HL-60 (cell line): ENCODE measurements at regions not wholly inside any gene's neighbourhood (a gene's known extent, or its start where the extent isn't known, plus 50 kb on each side); places are given as distances from the start of the nearest gene placed in this dataset.

Experiments
- DNase-seq, 2 experiments: peaks; one replicate each; pipeline ENCODE4 v3.0.0-alpha.2; 2010 to 2020; ENCODE audit warnings: low read depth in 1 of 2, low spot score in 1 of 2
- H3K27ac ChIP-seq: fragments of 250-450 bp; sonication (Bioruptor Pico); replicated peaks from 2 replicates; pipeline ENCODE4 v1.5.1; 2020; ENCODE audit warnings: mild to moderate bottlenecking, moderate library complexity
- H3K27me3 ChIP-seq: fragments of 250-450 bp; sonication (Bioruptor Pico); 2 replicates; pipeline ENCODE4 v1.5.1; 2021; ENCODE audit warnings: mild to moderate bottlenecking, moderate library complexity; ENCODE audit not compliant: insufficient read depth, poor library complexity, severe bottlenecking
- H3K4me3 ChIP-seq: replicated peaks from 2 replicates; pipeline ENCODE4 v1.5.1; 2011; ENCODE audit warnings: mild to moderate bottlenecking, control low read depth, low read length; ENCODE audit not compliant: insufficient read depth
- CTCF ChIP-seq: IDR thresholded peaks from one replicate; pipeline ENCODE4 v1.5.1; 2011; ENCODE audit warnings: low read length, control low read depth, inconsistent platforms; ENCODE audit not compliant: insufficient read depth
- GABPA ChIP-seq: IDR thresholded peaks from 2 replicates; pipeline ENCODE4 v1.6.1; 2012; ENCODE audit warnings: low read depth
- POLR2AphosphoS5 ChIP-seq: IDR thresholded peaks from 2 replicates; pipeline ENCODE4 v1.6.1; 2012; ENCODE audit warnings: low read depth
- REST ChIP-seq: IDR thresholded peaks from 2 replicates; pipeline ENCODE4 v1.6.1; 2012; ENCODE audit warnings: low read depth; ENCODE audit not compliant: insufficient replicate concordance
- SPI1 ChIP-seq: IDR thresholded peaks from 2 replicates; pipeline ENCODE4 v1.6.1; 2012; ENCODE audit warnings: low read depth, mild to moderate bottlenecking, borderline replicate concordance

- no peak for DNase-seq
- Histone ChIP-seq H3K27ac (no peak overlapping the region), H3K4me3 (no peak overlapping the region), H3K27me3 (no peaks in the 10 kb centered on the region)
- TF ChIP-seq POLR2AphosphoS5 (no peak), GABPA (no peak), REST (no peak), SPI1 (no peak), CTCF (no peak)
These were observed 238.1 kb upstream of the MAF start for GRCh38 chr16:79838496-79839259.

- DNase-seq: no peak
- no peak overlapping the region for H3K27ac ChIP-seq
- no peak overlapping the region for H3K4me3 ChIP-seq
- TF ChIP-seq GABPA (no peak), REST (no peak), SPI1 (no peak), POLR2AphosphoS5 (no peak), CTCF (no peak)
- no peaks in the 10 kb centered on the region for H3K27me3 ChIP-seq
These were observed 235.6 kb upstream of the MAF start for GRCh38 chr16:79836144-79836543.

GRCh38 chr16:79835194-79835593 is 234.7 kb upstream of the MAF start:
- Histone ChIP-seq H3K27ac (no peak overlapping the region), H3K27me3 (no peaks in the 10 kb centered on the region), H3K4me3 (no peak overlapping the region)
- DNase-seq: no peak
- TF ChIP-seq GABPA (no peak), SPI1 (no peak), REST (no peak), CTCF (no peak), POLR2AphosphoS5 (no peak)
